IMR-90 (cell line): ENCODE measurements at regions not wholly inside any gene's neighbourhood (a gene's known extent, or its start where the extent isn't known, plus 50 kb on each side); places are given as distances from the start of the nearest gene placed in this dataset.
"Not testable (repeated sequence)": the region's sequence is repeated elsewhere in the genome, so short reads cannot be mapped to it uniquely, and the experiment has no call there.

Source experiments
- ATAC-seq: fragments of 200-7000 bp; cut with Tn5 transposase; 2 replicates; pipeline ENCODE4 v1.9.1; 2020; ENCODE audit warnings: low read depth, mild to moderate bottlenecking, moderate library complexity
- BruUV-seq: library from RNA; stranded (reverse); fragments of 400-500 nt; replicated peaks from 2 replicates; lab custom pipeline; 2021; lab: Mats Ljungman, UMichigan
- CTCF ChIA-PET: fragments of 300-600 bp; formaldehyde crosslinking; extraction: SDS; loops from one replicate; lab custom pipeline; 2021; ENCODE audit warnings: antibody characterized with exemption; lab: Yijun Ruan, JAX
- POLR2A ChIA-PET: fragments of 300-600 bp; sonication (Branson Sonifier 250); formaldehyde crosslinking; loops from one replicate; lab custom pipeline; 2022; ENCODE audit warnings: antibody characterized with exemption; ENCODE audit not compliant: unreplicated experiment; lab: Charles Lee
- DNase-seq: peaks from one replicate; pipeline ENCODE4 v3.0.0; 2013
- H2AFZ ChIP-seq: replicated peaks from 2 replicates; pipeline ENCODE3; 2013; ENCODE audit warnings: low read length, mild to moderate bottlenecking; ENCODE audit not compliant: poor library complexity
- H2AK5ac ChIP-seq: 2 replicates; pipeline ENCODE4 v1.6.1; 2013; ENCODE audit warnings: low read depth, low read length, inconsistent platforms
- H2AK9ac ChIP-seq: replicated peaks from 2 replicates; pipeline ENCODE3; 2013; ENCODE audit warnings: mild to moderate bottlenecking, low read depth, low read length, moderate library complexity; ENCODE audit not compliant: poor library complexity
- H2BK120ac ChIP-seq: 2 replicates; pipeline ENCODE4 v1.6.1; 2013; ENCODE audit warnings: low read depth, low read length, inconsistent platforms
- H2BK15ac ChIP-seq: 3 replicates; pipeline ENCODE4 v1.6.1; 2013; ENCODE audit warnings: low read depth, low read length, inconsistent platforms
- H2BK20ac ChIP-seq: 2 replicates; pipeline ENCODE4 v1.6.1; 2013; ENCODE audit warnings: low read depth, mild to moderate bottlenecking, inconsistent platforms, low read length, moderate library complexity
- H2BK5ac ChIP-seq: 2 replicates; pipeline ENCODE4 v1.6.1; 2013; ENCODE audit warnings: mild to moderate bottlenecking, low read depth, low read length, inconsistent platforms; ENCODE audit not compliant: poor library complexity, severe bottlenecking
- H3K14ac ChIP-seq: replicated peaks from 2 replicates; pipeline ENCODE4 v1.6.1; 2013; ENCODE audit warnings: low read depth, low read length, inconsistent platforms
- H3K18ac ChIP-seq: 2 replicates; pipeline ENCODE4 v1.6.1; 2013; ENCODE audit warnings: low read depth, low read length, control low read depth
- H3K23ac ChIP-seq: 2 replicates; pipeline ENCODE4 v1.6.1; 2013; ENCODE audit warnings: low read depth, low read length, inconsistent platforms
- H3K27ac ChIP-seq: 2 replicates; pipeline ENCODE4 v1.5.1; 2013; ENCODE audit warnings: mild to moderate bottlenecking, control low read depth, low read length; ENCODE audit not compliant: insufficient read depth
- H3K27me3 ChIP-seq: 2 replicates; pipeline ENCODE4 v1.6.1; 2013; ENCODE audit warnings: low read length; ENCODE audit not compliant: control insufficient read depth, insufficient read depth
- H3K36me3 ChIP-seq: 2 replicates; pipeline ENCODE4 v1.6.1; 2013; ENCODE audit warnings: low read length, mixed read lengths; ENCODE audit not compliant: control insufficient read depth, insufficient read depth
- H3K4ac ChIP-seq: 2 replicates; pipeline ENCODE4 v1.6.1; 2013; ENCODE audit warnings: low read depth, low read length, inconsistent platforms
- H3K4me1 ChIP-seq: 2 replicates; pipeline ENCODE4 v1.6.1; 2013; ENCODE audit warnings: low read length, mixed read lengths; ENCODE audit not compliant: control insufficient read depth, insufficient read depth
- H3K4me2 ChIP-seq: 2 replicates; pipeline ENCODE4 v1.6.1; 2013; ENCODE audit warnings: low read depth, mild to moderate bottlenecking, control low read depth, low read length, moderate library complexity
- H3K4me3 ChIP-seq: 2 replicates; pipeline ENCODE4 v1.5.1; 2013; ENCODE audit warnings: low read depth, mild to moderate bottlenecking, control low read depth, low read length, moderate library complexity; ENCODE audit not compliant: insufficient read depth
- H3K56ac ChIP-seq: 2 replicates; pipeline ENCODE4 v1.6.1; 2013; ENCODE audit warnings: low read length, inconsistent platforms; ENCODE audit not compliant: insufficient read depth; ENCODE audit errors: extremely low read depth
- H3K79me1 ChIP-seq, 2 experiments: 2 replicates each; pipeline ENCODE4 v1.6.1; 2013; ENCODE audit warnings: low read length in 2 of 2, inconsistent platforms in 1 of 2, low read depth in 1 of 2
- H3K9ac ChIP-seq: 2 replicates; pipeline ENCODE4 v1.6.1; 2013; ENCODE audit warnings: low read depth, low read length, control low read depth
- H3K9me1 ChIP-seq: 2 replicates; pipeline ENCODE4 v1.6.1; 2013; ENCODE audit warnings: low read length, inconsistent platforms; ENCODE audit not compliant: insufficient read depth
- H3K9me3 ChIP-seq: 2 replicates; pipeline ENCODE4 v1.6.1; 2013; ENCODE audit warnings: low read length; ENCODE audit not compliant: control insufficient read depth, insufficient read depth
- H4K20me1 ChIP-seq: 2 replicates; pipeline ENCODE4 v1.6.1; 2013; ENCODE audit warnings: low read length, inconsistent platforms; ENCODE audit not compliant: insufficient read depth
- H4K5ac ChIP-seq: 2 replicates; pipeline ENCODE4 v1.6.1; 2013; ENCODE audit warnings: mild to moderate bottlenecking, low read depth, low read length, control low read depth
- H4K8ac ChIP-seq, 2 experiments: 2 replicates each; pipeline ENCODE4 v1.6.1; 2013; ENCODE audit warnings: low read depth in 2 of 2, low read length in 2 of 2, control low read depth in 1 of 2, inconsistent platforms in 1 of 2
- H4K91ac ChIP-seq: 2 replicates; pipeline ENCODE4 v1.6.1; 2013; ENCODE audit warnings: low read depth, low read length, inconsistent platforms; ENCODE audit not compliant: insufficient read depth
- WGBS, 2 experiments: methylation state at CpG; one replicate each; pipeline versions ENCODE4 v1.1.5 to v1.1.7; 2013; ENCODE audit warnings: missing lambda C conversion rate in 2 of 2; ENCODE audit not compliant: insufficient read length in 1 of 2; ENCODE audit errors: extremely low coverage in 2 of 2; 5-methylcytosine and 5-hydroxymethylcytosine counted together
- dilution Hi-C: fragments of 300-500 bp; cut with HindIII; formaldehyde crosslinking; loops from one replicate; pipeline ENCODE4 v1.14.3; 2018; ENCODE audit warnings: low sequenced_read_pairs; ENCODE audit not compliant: unreplicated experiment
- in situ Hi-C: fragments of 300-500 bp; cut with MboI; formaldehyde crosslinking; loops from 3 replicates; pipeline ENCODE4 v1.14.3; 2019; ENCODE audit warnings: low sequenced_read_pairs, inconsistent platforms, mixed read lengths
- intact Hi-C: fragments of 100-400 bp; cut with micrococcal nuclease; formaldehyde crosslinking; loops from 2 replicates; pipeline ENCODE4 v1.10.0; 2022

DNA sequence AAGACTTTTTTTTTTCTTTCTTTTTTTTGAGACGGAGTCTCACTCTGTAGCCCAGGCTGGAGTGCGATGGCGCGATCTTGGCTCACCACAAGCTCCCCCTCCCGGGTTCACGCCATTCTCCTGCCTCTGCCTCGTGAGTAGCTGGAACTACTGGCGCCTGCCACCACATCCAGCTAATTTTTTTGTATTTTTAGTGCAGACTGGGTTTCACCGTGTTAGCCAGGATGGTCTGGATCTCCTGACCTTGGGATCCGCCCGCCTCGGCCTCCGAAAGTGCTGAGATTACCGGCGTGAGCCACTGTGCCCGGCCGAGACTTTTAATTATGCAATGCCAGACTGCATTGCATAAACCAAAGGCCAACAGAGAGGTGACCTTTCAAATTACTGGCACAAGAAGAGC is 62.6 kb upstream of the GOLGA8Q start:
- H3K4me1 ChIP-seq, H3K36me3 ChIP-seq, H2BK120ac ChIP-seq, CTCF ChIA-PET, H2AFZ ChIP-seq, H3K18ac ChIP-seq, H4K5ac ChIP-seq, H3K79me1 ChIP-seq, intact Hi-C loops, H3K56ac ChIP-seq, H2AK9ac ChIP-seq, ATAC-seq, H3K27me3 ChIP-seq, H3K9me3 ChIP-seq, H2AK5ac ChIP-seq, DNase-seq, H3K23ac ChIP-seq, BruUV-seq, H4K20me1 ChIP-seq, H2BK5ac ChIP-seq, in situ Hi-C loops, H2BK20ac ChIP-seq, H3K9me1 ChIP-seq, dilution Hi-C loops, H3K4ac ChIP-seq, H3K4me3 ChIP-seq, H4K91ac ChIP-seq, POLR2A ChIA-PET, H3K9ac ChIP-seq, H2BK15ac ChIP-seq, H3K27ac ChIP-seq, H3K4me2 ChIP-seq, H4K8ac ChIP-seq, H3K14ac ChIP-seq: not testable (repeated sequence)
- 96% methylated on average over 5 of the region's 17 CpGs; no CpG with 5 or more reads in 1 of the 2 experiments for whole genome bisulfite sequencing, 2 experiments

DNA sequence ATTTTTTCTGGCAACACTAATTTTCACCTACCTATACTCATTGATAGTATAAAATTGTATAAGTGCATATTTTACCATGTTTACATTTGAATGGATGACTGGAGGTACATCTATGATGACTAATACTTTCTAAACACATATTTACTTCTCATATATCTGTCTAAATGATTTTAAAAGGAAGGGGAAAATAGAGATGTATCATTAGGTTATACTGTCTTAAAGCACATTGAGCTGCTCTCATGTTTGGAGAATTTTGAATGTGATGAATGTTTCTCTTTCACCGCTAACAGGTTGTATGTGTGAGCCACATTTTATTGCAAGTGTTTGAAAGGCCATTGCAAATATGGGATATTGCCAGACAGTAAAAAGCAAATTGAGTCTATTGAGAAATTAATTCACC is 61.5 kb upstream of the GOLGA8Q start:
- H3K4me1 ChIP-seq, H2AFZ ChIP-seq, H3K27ac ChIP-seq, H3K18ac ChIP-seq, H4K5ac ChIP-seq, POLR2A ChIA-PET, CTCF ChIA-PET, H2AK5ac ChIP-seq, DNase-seq, H3K4me2 ChIP-seq, H2AK9ac ChIP-seq, H3K79me1 ChIP-seq, H3K14ac ChIP-seq, H3K9me3 ChIP-seq, H2BK15ac ChIP-seq, BruUV-seq, H3K56ac ChIP-seq, H2BK20ac ChIP-seq, H4K8ac ChIP-seq, H3K23ac ChIP-seq, H3K9me1 ChIP-seq, H3K36me3 ChIP-seq, H3K27me3 ChIP-seq, H3K9ac ChIP-seq, H4K91ac ChIP-seq, H3K4me3 ChIP-seq, H3K4ac ChIP-seq, dilution Hi-C loops, H2BK120ac ChIP-seq, H4K20me1 ChIP-seq, in situ Hi-C loops, intact Hi-C loops, H2BK5ac ChIP-seq, ATAC-seq: not testable (repeated sequence)
- WGBS, 2 experiments, result no CpG with 5 or more reads among the region's 1 CpG
